ENCODE measurements at regions not wholly inside any gene's neighbourhood (a gene's known extent, or its start where the extent isn't known, plus 50 kb on each side); places are given as distances from the start of the nearest gene placed in this dataset.

- H3K4me3 ChIP-seq (ENCODE audit: low read depth, low read length): no peak overlapping the region
- DNase-seq: no peak
- no peaks in the 10 kb centered on the region for H3K27me3 ChIP-seq (replicated peaks)
- no peak for TF ChIP-seq CTCF (IDR thresholded peaks at IDR 0.05; ENCODE audit: low read depth, low read length, missing control alignments)
- in situ Hi-C loops (cut with HindIII; ENCODE audit: low pct_ligation_motif_present, low sequenced_read_pairs): no loop called here
- no peak overlapping the region for H3K27ac ChIP-seq
- no peaks in the 10 kb centered on the region for H3K36me3 ChIP-seq (replicated peaks)
Measured at GRCh38 chr9:88753691-88754367, 218.9 kb downstream of the NXNL2 start.

- Histone ChIP-seq H3K36me3 (replicated peaks) (no peaks in the 10 kb centered on the region), H3K27ac (no peak overlapping the region), H3K27me3 (replicated peaks) (no peaks in the 10 kb centered on the region), H3K4me3 (ENCODE audit: low read depth, low read length) (no peak overlapping the region)
- DNase-seq: no peak
- no peak for TF ChIP-seq CTCF (IDR thresholded peaks at IDR 0.05; ENCODE audit: low read depth, low read length, missing control alignments)
- in situ Hi-C loops (cut with HindIII; ENCODE audit: low pct_ligation_motif_present, low sequenced_read_pairs): no loop called here
Measured at GRCh38 chr9:88754452-88754851, 219.5 kb downstream of the NXNL2 start.

GRCh38 chr9:88754886-88755285 lies 219.9 kb downstream of the NXNL2 start:
- H3K36me3 ChIP-seq (replicated peaks): no peaks in the 10 kb centered on the region
- in situ Hi-C loops (cut with HindIII; ENCODE audit: low pct_ligation_motif_present, low sequenced_read_pairs): no loop called here
- H3K4me3 ChIP-seq (ENCODE audit: low read depth, low read length): no peak overlapping the region
- no peak for DNase-seq
- H3K27me3 ChIP-seq (replicated peaks): no peaks in the 10 kb centered on the region
- TF ChIP-seq CTCF (IDR thresholded peaks at IDR 0.05; ENCODE audit: low read depth, low read length, missing control alignments): no peak
- H3K27ac ChIP-seq: no peak overlapping the region

- in situ Hi-C loops (cut with HindIII; ENCODE audit: low pct_ligation_motif_present, low sequenced_read_pairs): no loop called here
- no peaks in the 10 kb centered on the region for H3K36me3 ChIP-seq (replicated peaks)
- DNase-seq: no peak
- TF ChIP-seq CTCF (IDR thresholded peaks at IDR 0.05; ENCODE audit: low read depth, low read length, missing control alignments): no peak
- H3K4me3 ChIP-seq (ENCODE audit: low read depth, low read length): no peak overlapping the region
- H3K27me3 ChIP-seq (replicated peaks): no peaks in the 10 kb centered on the region
- no peak overlapping the region for H3K27ac ChIP-seq
Measured at GRCh38 chr9:88757406-88758010, 222.5 kb downstream of the NXNL2 start.

GRCh38 chr9:88759364-88759763 lies 224.4 kb downstream of the NXNL2 start:
- TF ChIP-seq CTCF (IDR thresholded peaks at IDR 0.05; ENCODE audit: low read depth, low read length, missing control alignments): no peak
- in situ Hi-C loops (cut with HindIII; ENCODE audit: low pct_ligation_motif_present, low sequenced_read_pairs): no loop called here
- Histone ChIP-seq H3K36me3 (replicated peaks) (no peaks in the 10 kb centered on the region), H3K27ac (no peak overlapping the region), H3K4me3 (ENCODE audit: low read depth, low read length) (no peak overlapping the region), H3K27me3 (replicated peaks) (no peaks in the 10 kb centered on the region)
- no peak for DNase-seq

Data from brain microvascular endothelial cell (primary cell).